GM12872 (cell line): ENCODE measurements at regions not wholly inside any gene's neighbourhood (a gene's known extent, or its start where the extent isn't known, plus 50 kb on each side); places are given as distances from the start of the nearest gene placed in this dataset.

ENCODE experiments used
- TF ChIP-seq, protein P1 (sequence below): IDR thresholded peaks from 3 replicates; pipeline ENCODE4 v1.5.1; 2011; ENCODE audit warnings: low read depth, mild to moderate bottlenecking, low read length, moderate library complexity; ENCODE audit not compliant: insufficient read depth

DNA sequence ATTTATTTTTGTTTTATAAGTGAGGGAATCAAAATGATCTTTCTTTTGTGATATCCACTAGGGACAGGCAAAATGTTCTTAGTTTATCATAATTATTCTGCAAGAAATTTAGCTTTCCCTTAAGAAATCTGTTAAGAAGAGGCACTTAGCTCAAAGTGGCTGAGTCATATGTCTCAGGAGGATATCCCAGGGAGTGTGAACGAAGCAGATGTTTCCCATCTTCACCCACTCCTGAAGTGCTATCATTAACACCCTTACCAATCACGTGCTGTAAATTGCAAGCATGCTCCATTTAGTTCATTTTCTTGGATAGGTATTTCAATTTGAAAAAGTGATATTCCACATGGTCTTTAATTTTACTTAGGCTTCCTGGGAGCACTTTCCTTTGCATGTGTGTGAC lies 774.3 kb upstream of the TMEFF2 start:
- TF ChIP-seq, protein P1, sequence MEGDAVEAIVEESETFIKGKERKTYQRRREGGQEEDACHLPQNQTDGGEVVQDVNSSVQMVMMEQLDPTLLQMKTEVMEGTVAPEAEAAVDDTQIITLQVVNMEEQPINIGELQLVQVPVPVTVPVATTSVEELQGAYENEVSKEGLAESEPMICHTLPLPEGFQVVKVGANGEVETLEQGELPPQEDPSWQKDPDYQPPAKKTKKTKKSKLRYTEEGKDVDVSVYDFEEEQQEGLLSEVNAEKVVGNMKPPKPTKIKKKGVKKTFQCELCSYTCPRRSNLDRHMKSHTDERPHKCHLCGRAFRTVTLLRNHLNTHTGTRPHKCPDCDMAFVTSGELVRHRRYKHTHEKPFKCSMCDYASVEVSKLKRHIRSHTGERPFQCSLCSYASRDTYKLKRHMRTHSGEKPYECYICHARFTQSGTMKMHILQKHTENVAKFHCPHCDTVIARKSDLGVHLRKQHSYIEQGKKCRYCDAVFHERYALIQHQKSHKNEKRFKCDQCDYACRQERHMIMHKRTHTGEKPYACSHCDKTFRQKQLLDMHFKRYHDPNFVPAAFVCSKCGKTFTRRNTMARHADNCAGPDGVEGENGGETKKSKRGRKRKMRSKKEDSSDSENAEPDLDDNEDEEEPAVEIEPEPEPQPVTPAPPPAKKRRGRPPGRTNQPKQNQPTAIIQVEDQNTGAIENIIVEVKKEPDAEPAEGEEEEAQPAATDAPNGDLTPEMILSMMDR: no peak

DNA sequence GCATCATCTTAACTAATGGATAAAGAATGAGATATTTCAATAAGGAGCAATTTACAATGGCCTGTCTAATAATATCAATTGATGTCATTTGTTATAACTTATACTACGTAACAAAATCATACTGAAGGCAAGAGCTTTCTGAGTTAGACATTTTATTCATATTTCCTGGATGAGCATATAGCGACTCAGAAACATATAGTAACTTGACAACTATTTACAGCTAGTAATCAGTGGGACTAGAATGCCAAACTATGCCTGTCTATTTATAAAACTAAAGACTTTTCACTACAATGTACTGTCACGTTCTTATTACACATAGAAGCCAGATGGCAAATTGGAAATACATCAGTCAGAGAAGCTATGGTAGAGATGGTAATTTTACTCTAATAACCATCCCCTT lies 766.2 kb upstream of the TMEFF2 start:
- TF ChIP-seq, protein P1: no peak

DNA sequence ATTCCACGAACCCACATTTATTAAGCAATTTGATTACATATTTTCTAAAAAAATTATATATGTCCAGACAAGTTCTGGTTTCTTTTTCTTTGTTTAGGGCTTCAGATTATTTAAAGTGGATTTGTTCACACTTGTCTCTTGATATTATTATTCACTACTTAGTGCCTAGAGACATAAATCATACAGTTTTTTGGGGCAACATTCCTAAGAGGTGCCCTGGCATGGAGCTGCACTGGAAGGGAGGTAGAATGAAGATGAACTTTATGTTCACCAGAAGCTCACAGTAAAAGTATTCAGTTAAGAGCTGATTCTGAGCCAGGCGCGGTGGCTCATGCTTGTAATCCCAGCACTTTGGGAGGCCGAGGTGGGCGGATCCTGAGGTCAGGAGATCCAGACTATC lies 762.7 kb upstream of the TMEFF2 start:
- TF ChIP-seq, protein P1: no peak

DNA sequence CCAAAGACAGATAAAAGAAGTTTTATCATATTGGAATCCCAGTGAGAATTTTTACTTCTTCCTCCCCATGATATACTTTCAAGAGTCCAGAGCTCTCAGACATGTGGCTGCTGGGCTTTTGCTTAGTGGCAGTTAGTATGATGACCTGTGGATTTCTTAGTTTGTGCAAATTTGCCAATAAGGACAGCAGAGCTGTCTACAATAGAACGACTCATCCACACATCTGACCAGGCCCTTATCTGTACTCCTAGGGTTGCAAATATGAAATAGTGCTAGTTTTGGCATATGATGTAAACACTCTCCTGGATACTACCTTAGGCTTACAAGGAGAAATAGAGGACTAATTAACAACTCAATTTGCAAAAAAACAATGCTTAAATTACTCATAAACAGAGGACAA lies 758.4 kb upstream of the TMEFF2 start:
- TF ChIP-seq, protein P1: no peak

DNA sequence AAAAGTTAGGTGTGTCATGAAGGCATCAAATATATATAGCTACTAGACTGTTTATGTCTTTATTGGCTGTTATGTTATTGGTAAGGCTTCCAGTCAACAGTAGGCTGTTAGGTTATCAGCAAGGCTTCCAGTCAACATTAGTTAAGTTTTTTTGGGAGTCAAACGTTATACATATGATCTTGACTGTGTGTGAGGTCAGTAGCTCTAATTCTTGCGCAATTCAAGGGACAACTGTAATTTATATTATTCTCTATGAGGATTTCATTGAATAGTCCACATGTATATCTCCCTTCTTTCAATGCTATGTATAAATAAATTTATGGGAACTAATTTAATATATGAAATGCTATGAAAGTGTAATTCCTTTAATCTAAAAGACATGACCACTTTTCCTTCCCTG lies 757.5 kb upstream of the TMEFF2 start:
- TF ChIP-seq, protein P1: no peak

DNA sequence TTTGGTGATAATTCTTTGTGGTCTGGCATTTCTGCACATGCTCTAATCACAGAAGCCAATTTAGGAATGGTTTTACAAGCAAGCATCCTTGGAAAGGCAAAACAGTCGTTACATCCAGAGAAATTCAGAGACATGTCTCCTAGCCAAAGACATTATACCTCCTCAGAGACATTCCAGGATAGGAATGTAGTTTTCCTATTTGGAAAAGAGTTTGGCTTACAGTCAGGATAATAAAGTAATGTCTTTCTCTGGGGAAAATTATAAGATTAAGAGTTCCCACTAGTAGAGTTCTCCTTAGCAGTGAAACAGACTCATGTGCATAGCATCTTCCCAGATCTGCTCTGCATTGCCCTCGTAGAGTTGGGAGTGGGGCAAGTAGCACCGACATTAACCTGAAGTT lies 753.6 kb upstream of the TMEFF2 start:
- TF ChIP-seq, protein P1: no peak

DNA sequence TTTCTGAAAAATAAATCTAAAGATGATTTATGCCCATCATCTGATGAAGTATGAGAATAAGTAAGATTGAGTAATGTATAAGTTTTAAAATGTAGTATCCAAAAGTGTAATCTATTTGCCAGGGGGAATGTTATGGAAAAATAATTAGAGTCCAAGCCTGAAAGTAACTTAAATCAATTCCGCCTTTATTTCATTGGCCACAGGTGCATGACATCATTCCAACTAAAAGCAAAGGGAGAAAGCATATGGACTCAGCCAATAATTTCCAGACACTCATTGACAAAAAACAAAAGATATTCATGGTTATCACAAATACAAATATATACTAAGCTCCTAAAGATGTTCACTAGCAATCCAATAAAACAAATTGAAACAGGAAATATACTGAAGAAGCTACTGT lies 752.6 kb upstream of the TMEFF2 start:
- TF ChIP-seq, protein P1: no peak

DNA sequence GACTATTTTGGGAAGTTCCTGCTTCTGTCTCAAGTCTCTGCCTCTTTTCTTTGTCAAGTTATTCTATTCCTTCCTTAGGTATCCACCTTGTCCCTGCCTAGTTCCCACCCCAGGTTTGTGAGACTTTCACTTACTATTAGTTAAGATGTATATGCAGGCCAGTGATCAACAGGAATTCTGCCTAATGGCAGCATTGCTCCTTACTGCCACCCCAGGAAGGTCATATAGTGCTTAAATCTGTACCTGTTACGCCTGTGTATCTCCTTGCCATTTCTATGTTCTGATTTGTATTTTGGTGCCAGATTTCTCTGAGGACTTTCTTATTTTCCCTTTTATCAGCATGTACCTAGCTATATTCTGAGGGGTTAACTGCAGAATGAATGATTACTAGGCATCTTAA lies 746.0 kb upstream of the TMEFF2 start:
- TF ChIP-seq, protein P1: no peak
